ENCODE measurements at regions not wholly inside any gene's neighbourhood (a gene's known extent, or its start where the extent isn't known, plus 50 kb on each side); places are given as distances from the start of the nearest gene placed in this dataset.
A peak's percentile ranks its signal among the peaks of the same experiment; 100 is the strongest.

DNA sequence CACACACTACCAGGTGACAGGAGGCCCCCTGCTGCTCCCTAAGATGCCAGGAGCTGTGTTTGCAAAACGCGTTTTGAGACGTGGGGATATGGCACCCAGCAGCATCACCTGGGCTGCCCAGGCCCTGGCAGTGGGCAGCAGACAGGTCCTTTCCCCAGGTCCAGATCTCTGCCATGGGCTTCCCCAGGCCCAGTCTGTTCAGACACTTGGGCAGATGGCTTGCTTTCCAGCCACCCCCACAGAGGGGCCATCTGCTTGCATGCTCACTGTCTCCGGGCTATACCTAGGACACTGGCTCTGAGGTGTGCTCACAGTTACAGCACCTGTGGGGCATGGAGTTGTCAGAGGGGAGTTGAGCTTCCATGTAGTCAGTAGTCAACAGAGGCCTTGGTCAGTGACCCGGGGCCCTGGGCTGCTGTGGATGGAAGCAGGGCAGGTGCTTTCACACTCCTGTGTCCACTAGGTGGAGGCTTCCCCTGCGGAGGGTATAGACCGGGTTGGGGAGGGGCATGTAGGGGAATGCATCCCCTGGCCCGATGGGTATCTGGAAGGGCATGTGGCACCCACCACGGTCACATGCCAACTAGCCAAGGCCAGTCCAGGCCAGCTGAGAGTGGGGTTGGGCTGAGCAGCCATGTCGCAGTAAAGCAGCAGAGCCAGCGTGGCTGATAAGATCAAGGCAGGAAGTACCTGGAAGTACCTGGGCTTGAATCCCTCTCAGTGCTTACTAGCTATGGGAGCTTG, 185.4 kb upstream of the SLC24A3 start:
- H3K27ac ChIP-seq = no peak overlapping the region
- TF ChIP-seq ZFX (IDR thresholded peaks at IDR 0.05) = no peak
- TF ChIP-seq, protein P1, sequence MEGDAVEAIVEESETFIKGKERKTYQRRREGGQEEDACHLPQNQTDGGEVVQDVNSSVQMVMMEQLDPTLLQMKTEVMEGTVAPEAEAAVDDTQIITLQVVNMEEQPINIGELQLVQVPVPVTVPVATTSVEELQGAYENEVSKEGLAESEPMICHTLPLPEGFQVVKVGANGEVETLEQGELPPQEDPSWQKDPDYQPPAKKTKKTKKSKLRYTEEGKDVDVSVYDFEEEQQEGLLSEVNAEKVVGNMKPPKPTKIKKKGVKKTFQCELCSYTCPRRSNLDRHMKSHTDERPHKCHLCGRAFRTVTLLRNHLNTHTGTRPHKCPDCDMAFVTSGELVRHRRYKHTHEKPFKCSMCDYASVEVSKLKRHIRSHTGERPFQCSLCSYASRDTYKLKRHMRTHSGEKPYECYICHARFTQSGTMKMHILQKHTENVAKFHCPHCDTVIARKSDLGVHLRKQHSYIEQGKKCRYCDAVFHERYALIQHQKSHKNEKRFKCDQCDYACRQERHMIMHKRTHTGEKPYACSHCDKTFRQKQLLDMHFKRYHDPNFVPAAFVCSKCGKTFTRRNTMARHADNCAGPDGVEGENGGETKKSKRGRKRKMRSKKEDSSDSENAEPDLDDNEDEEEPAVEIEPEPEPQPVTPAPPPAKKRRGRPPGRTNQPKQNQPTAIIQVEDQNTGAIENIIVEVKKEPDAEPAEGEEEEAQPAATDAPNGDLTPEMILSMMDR (conservative IDR thresholded peaks at IDR 0.05) = peak; percentile 15; the same call in 1 of the 2 replicates

DNA sequence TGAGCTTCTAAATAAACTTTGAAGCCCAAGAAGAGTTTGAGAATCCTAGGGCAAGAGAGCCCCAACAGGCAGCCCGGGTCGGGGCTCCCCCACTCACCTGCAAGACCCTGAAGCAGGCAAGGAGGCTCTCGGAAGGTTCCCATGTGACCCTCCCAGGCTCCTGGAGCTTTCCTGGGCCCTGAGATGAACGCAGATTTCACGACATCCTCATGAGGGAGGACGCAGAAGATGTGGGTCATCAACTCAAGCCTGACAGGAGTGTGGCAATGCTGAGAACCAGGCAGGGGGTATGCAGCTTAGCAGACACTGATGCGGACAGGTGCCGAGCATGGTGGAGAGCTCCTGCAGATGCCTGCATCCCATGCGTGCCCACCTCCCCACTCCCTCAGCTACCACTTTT, 184.5 kb upstream of the SLC24A3 start:
- no peak overlapping the region for H3K27ac ChIP-seq
- no peak for TF ChIP-seq ZFX (IDR thresholded peaks at IDR 0.05)
- TF ChIP-seq, protein P1 (conservative IDR thresholded peaks at IDR 0.05) = no peak

DNA sequence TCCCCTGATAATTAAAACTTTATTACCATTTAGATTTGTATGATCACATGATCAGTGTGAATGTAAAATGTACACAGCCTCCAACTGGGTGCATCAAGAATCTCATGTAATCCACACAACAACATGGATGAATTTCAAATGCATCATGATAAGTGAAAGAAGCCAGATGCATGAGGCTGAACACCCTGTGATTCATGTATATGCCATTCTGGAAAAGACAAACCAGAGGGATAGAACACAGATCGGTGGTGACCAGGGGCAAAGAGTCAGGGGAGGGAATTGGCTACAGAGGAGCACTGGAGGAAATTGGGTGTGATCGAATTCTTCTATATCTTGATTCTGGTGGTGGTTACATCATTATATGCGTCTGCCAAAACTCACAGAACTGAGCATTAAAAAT, 170.7 kb upstream of the SLC24A3 start:
- H3K27ac ChIP-seq = no peak overlapping the region
- TF ChIP-seq, protein P1 (conservative IDR thresholded peaks at IDR 0.05) = no peak
- no peak for TF ChIP-seq ZFX (IDR thresholded peaks at IDR 0.05)

DNA sequence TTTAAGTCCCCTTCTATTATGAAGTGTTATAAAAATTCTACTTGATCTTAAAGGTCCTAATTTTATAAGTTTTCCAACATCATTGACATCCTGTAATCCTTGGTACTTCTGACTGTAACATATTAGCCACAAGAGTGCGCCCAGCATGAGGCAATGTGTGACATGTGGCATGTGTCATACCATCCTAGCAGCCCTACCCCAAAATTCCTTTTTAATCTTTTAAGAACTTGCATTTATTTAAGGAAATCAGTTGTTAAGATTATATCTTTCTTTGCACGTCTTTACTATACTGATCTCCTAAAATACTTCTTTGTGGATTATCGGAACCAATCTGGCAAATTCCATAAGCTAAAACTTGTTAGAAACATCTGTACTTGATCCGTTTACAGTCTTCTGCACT, 167.1 kb upstream of the SLC24A3 start:
- no peak for TF ChIP-seq ZFX (IDR thresholded peaks at IDR 0.05)
- TF ChIP-seq, protein P1 (conservative IDR thresholded peaks at IDR 0.05) = 0 out of 2 replicates have a peak, but pooled peaks have one; percentile 7
- H3K27ac ChIP-seq = no peak overlapping the region

DNA sequence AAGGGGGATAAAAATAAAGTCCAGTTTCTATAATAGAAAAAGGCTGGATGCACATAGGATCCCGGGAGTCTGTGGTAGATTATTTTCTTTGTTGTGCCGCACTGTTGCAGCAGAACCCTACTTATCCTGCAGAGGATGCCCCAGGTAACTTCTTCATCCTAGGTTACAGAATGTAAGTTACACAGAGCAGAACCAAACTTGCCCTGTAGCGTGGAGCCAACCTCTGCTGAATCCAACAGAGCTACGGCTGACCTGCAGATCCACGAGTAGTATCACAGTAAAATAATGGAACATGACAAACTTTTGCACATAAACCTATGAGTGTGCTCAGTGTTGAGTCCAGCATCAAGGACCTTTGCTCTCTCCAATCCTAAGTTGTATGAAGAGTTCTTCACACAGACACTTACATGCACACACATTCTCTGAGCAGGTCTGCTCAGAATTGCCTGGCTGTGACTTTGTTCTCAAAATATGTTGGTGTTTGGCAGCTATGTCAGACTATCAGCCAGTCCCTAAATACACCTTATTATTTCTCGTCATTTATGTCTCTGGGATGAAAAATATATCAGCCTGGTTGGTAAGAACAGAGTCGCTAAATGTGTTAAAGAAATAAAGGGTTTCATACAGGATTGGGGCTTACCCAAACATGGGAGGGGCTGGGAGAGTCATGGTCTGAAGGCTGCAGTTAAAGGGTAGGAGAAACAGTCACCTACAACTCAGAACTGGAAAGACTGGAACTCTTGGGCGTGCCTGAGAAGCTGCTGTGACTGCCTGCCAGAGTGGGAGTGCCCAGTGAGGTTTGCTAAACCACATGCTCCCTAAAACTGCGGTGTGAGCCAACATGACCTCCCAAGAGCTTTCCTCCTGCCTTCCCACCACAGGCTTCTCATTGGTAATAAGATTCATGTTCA, 165.1 kb upstream of the SLC24A3 start:
- H3K27ac ChIP-seq = peak overlapping the region; percentile 62
- no peak for TF ChIP-seq ZFX (IDR thresholded peaks at IDR 0.05)
- TF ChIP-seq, protein P1 (conservative IDR thresholded peaks at IDR 0.05) = no peak

DNA sequence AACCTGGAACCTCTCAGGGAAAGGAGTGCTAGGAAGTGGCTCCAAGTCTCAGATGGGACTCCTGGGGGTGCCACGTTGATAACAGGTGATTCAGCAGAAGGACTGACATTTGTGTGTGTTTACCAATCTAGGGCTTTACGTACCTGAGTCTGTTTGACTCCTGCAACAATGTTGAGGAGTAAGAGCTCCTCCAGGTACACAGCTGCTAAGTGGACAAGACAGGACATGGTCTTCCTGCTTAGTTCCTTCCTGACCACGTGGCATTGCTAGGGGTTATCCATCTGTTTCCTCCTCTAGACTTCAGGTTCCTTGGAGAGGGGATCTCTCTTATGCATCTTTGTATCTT, 164.5 kb upstream of the SLC24A3 start:
- H3K27ac ChIP-seq = peak overlapping the region; percentile 62
- TF ChIP-seq, protein P1 (conservative IDR thresholded peaks at IDR 0.05) = no peak
- no peak for TF ChIP-seq ZFX (IDR thresholded peaks at IDR 0.05)

DNA sequence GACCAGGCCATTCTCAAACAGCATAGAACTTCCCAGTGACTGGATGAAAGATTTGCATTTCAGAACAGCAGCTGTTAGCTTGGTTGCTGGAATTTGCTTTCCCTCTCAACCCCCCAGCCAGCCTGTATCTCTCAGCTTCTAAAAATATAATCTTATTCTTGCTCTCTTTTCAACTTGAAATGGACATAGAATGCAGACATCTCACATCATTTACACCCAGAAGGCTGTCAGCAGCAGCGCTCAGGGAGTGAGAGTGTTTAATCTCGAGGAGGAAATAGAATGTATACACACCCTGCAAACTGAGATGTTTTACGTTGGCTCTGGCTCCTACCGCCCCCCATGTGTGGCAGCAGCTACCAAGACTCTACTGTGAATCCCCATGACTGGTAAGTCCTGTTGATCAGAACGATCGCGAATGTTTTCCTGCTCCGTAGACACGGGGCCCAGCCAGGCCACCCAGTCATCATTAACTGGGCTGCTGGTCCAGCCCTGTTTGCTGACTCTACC, 163.4 kb upstream of the SLC24A3 start:
- TF ChIP-seq, protein P1 (conservative IDR thresholded peaks at IDR 0.05) = no peak
- no peak for TF ChIP-seq ZFX (IDR thresholded peaks at IDR 0.05)
- no peak overlapping the region for H3K27ac ChIP-seq

Measured in C4-2B (cell line).